ENCODE measurements at regions not wholly inside any gene's neighbourhood (a gene's known extent, or its start where the extent isn't known, plus 50 kb on each side); places are given as distances from the start of the nearest gene placed in this dataset.

DNA sequence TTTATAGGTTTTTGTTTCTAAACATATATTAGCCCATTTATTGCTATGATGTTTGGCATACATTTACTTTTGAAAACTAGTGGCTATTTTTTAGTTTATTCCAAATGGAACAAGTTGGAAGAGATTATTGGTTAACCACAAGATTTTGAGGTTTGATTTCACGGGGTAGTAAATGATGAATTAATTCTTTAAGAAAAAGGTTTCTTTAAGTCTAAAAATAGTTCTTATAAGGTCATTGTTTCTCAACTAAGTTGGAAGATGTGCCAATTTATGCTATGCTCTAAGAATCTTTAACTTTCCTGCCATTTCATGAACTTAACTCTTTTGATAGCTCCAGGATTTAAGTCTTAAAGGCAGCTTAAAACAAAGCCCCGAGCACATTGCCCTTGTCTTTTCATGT, 183.8 kb downstream of the LMO4 start:
- no peak for TF ChIP-seq ZNF565 (CRISPR knock-in tag; conservative IDR thresholded peaks at IDR 0.05; ENCODE audit: low read depth)
- TF ChIP-seq CSDC2 (CRISPR knock-in tag; IDR thresholded peaks at IDR 0.05) = no peak
- TF ChIP-seq ZFP30 (CRISPR knock-in tag; IDR thresholded peaks at IDR 0.05) = no peak
- TF ChIP-seq BACH2 (CRISPR knock-in tag; IDR thresholded peaks at IDR 0.05; ENCODE audit: borderline replicate concordance) = no peak
- no peak for TF ChIP-seq PATZ1 (CRISPR knock-in tag; IDR thresholded peaks at IDR 0.05; ENCODE audit: borderline replicate concordance)
